ENCODE measurements at regions not wholly inside any gene's neighbourhood (a gene's known extent, or its start where the extent isn't known, plus 50 kb on each side); places are given as distances from the start of the nearest gene placed in this dataset.

- no peaks in the 10 kb centered on the region for H3K79me2 ChIP-seq (ENCODE audit: insufficient read depth, low read length)
- no peak overlapping the region for H3K4me3 ChIP-seq (ENCODE audit: insufficient read depth, low read length)
- no peak overlapping the region for H3K27ac ChIP-seq (ENCODE audit: low read depth, low read length)
- no peaks in the 10 kb centered on the region for H3K36me3 ChIP-seq (ENCODE audit: insufficient read depth, low read length)
- no peaks in the 10 kb centered on the region for H4K20me1 ChIP-seq (ENCODE audit: insufficient read depth, low read length)
- H3K27me3 ChIP-seq (ENCODE audit: insufficient read depth, low read length): no peaks in the 10 kb centered on the region
- no peaks in the 10 kb centered on the region for H3K9me3 ChIP-seq (ENCODE audit: low read depth, low read length)
- H2AFZ ChIP-seq (ENCODE audit: low read length): no peak overlapping the region
- no peaks in the 10 kb centered on the region for H3K4me1 ChIP-seq (ENCODE audit: insufficient read depth, low read length)
- no peak for TF ChIP-seq CTCF (IDR thresholded peaks at IDR 0.05; ENCODE audit: extremely low read depth, low read depth, low read length)
- H3K4me2 ChIP-seq (ENCODE audit: insufficient read depth, low read length): no peak overlapping the region
- DNase-seq (ENCODE audit: insufficient read length, low spot score, missing footprints): no peak
Observed at GRCh38 chr18:73544032-73544431, 603.6 kb downstream of the FBXO15 start.

- no peak overlapping the region for H3K4me2 ChIP-seq (ENCODE audit: insufficient read depth, low read length)
- H3K9me3 ChIP-seq (ENCODE audit: low read depth, low read length): no peaks in the 10 kb centered on the region
- H3K36me3 ChIP-seq (ENCODE audit: insufficient read depth, low read length): no peaks in the 10 kb centered on the region
- H3K4me3 ChIP-seq (ENCODE audit: insufficient read depth, low read length): no peak overlapping the region
- no peak overlapping the region for H2AFZ ChIP-seq (ENCODE audit: low read length)
- H3K27me3 ChIP-seq (ENCODE audit: insufficient read depth, low read length): no peaks in the 10 kb centered on the region
- TF ChIP-seq CTCF (IDR thresholded peaks at IDR 0.05; ENCODE audit: extremely low read depth, low read depth, low read length): no peak
- no peak for DNase-seq (ENCODE audit: insufficient read length, low spot score, missing footprints)
- no peaks in the 10 kb centered on the region for H3K4me1 ChIP-seq (ENCODE audit: insufficient read depth, low read length)
- no peak overlapping the region for H3K27ac ChIP-seq (ENCODE audit: low read depth, low read length)
- no peaks in the 10 kb centered on the region for H4K20me1 ChIP-seq (ENCODE audit: insufficient read depth, low read length)
- no peaks in the 10 kb centered on the region for H3K79me2 ChIP-seq (ENCODE audit: insufficient read depth, low read length)
Observed at GRCh38 chr18:73535990-73536389, 611.6 kb downstream of the FBXO15 start.

- Histone ChIP-seq H3K79me2 (ENCODE audit: insufficient read depth, low read length) (no peaks in the 10 kb centered on the region), H4K20me1 (ENCODE audit: insufficient read depth, low read length) (no peaks in the 10 kb centered on the region), H3K4me2 (ENCODE audit: insufficient read depth, low read length) (no peak overlapping the region), H3K4me1 (ENCODE audit: insufficient read depth, low read length) (no peaks in the 10 kb centered on the region), H3K4me3 (ENCODE audit: insufficient read depth, low read length) (no peak overlapping the region), H3K9me3 (ENCODE audit: low read depth, low read length) (no peaks in the 10 kb centered on the region), H3K36me3 (ENCODE audit: insufficient read depth, low read length) (no peaks in the 10 kb centered on the region), H2AFZ (ENCODE audit: low read length) (no peak overlapping the region), H3K27me3 (ENCODE audit: insufficient read depth, low read length) (no peaks in the 10 kb centered on the region), H3K27ac (ENCODE audit: low read depth, low read length) (no peak overlapping the region)
- TF ChIP-seq CTCF (IDR thresholded peaks at IDR 0.05; ENCODE audit: extremely low read depth, low read depth, low read length): no peak
- DNase-seq (ENCODE audit: insufficient read length, low spot score, missing footprints): no peak
Observed at GRCh38 chr18:73535189-73535588, 612.4 kb downstream of the FBXO15 start.

GRCh38 chr18:73531601-73532000 lies 616.0 kb downstream of the FBXO15 start:
- Histone ChIP-seq H3K79me2 (ENCODE audit: insufficient read depth, low read length) (no peaks in the 10 kb centered on the region), H3K27ac (ENCODE audit: low read depth, low read length) (no peak overlapping the region), H3K4me1 (ENCODE audit: insufficient read depth, low read length) (no peaks in the 10 kb centered on the region), H3K4me3 (ENCODE audit: insufficient read depth, low read length) (no peak overlapping the region), H3K36me3 (ENCODE audit: insufficient read depth, low read length) (no peaks in the 10 kb centered on the region), H3K27me3 (ENCODE audit: insufficient read depth, low read length) (no peaks in the 10 kb centered on the region), H2AFZ (ENCODE audit: low read length) (no peak overlapping the region), H3K4me2 (ENCODE audit: insufficient read depth, low read length) (no peak overlapping the region), H3K9me3 (ENCODE audit: low read depth, low read length) (no peaks in the 10 kb centered on the region), H4K20me1 (ENCODE audit: insufficient read depth, low read length) (no peaks in the 10 kb centered on the region)
- no peak for TF ChIP-seq CTCF (IDR thresholded peaks at IDR 0.05; ENCODE audit: extremely low read depth, low read depth, low read length)
- DNase-seq (ENCODE audit: insufficient read length, low spot score, missing footprints): no peak

Data from osteoblast (primary cell).